Esophagus muscularis mucosa (tissue), 4 donors: ENCODE measurements at regions not wholly inside any gene's neighbourhood (a gene's known extent, or its start where the extent isn't known, plus 50 kb on each side); places are given as distances from the start of the nearest gene placed in this dataset.

Experiments used
- DNase-seq: peaks from one replicate; pipeline ENCODE4 v3.0.0-alpha.2; 2017; ENCODE audit errors: extremely low spot score
- H3K27ac ChIP-seq, 4 donors: fragments of 200-600 bp; sonication (generic); replicated peaks in 1 of 4; 1 replicate in 3 of 4; 2 replicates in 1 of 4; pipeline ENCODE4 v1.5.1; 2016 to 2019; ENCODE audit warnings: mild to moderate bottlenecking in 1 of 4
- H3K27me3 ChIP-seq, 4 donors: fragments of 200-600 bp; sonication (generic); one replicate each; pipeline versions ENCODE4 v1.5.1 to v1.6.0; 2016 to 2019
- H3K36me3 ChIP-seq, 4 donors: fragments of 200-600 bp; sonication (generic); one replicate each; pipeline ENCODE4 v1.5.1; 2016 to 2019
- H3K4me1 ChIP-seq, 4 donors: fragments of 200-600 bp; sonication (generic); one replicate each; pipeline ENCODE4 v1.5.1; 2016 to 2019
- H3K4me3 ChIP-seq, 4 donors: fragments of 200-600 bp; sonication (generic); 1 replicate in 2 of 4; 2 replicates in 2 of 4; pipeline ENCODE4 v1.5.1; 2016 to 2019; ENCODE audit warnings: mild to moderate bottlenecking in 4 of 4, moderate library complexity in 1 of 4
- H3K9me3 ChIP-seq, 4 donors: fragments of 200-600 bp; sonication (generic); 1 replicate in 3 of 4; 2 replicates in 1 of 4; pipeline ENCODE4 v1.5.1; 2016 to 2019
- EP300 ChIP-seq: sonication (generic); formaldehyde crosslinking; IDR thresholded peaks from one replicate; pipeline ENCODE4 v1.6.1; 2017; ENCODE audit warnings: antibody characterized with exemption
- POLR2A ChIP-seq: fragments of 450-650 bp; IDR thresholded peaks from one replicate; pipeline ENCODE4 v1.6.1; 2017; ENCODE audit warnings: antibody characterized with exemption, moderate library complexity, mild to moderate bottlenecking, low read depth
- POLR2AphosphoS5 ChIP-seq, 2 donors: sonication (generic); formaldehyde crosslinking; IDR thresholded peaks; one replicate each; pipeline ENCODE4 v1.6.1; 2017; ENCODE audit warnings: antibody characterized with exemption in 2 of 2
- WGBS: methylation state at CpG from one replicate; pipeline ENCODE4 v1.1.5; 2018; 5-methylcytosine and 5-hydroxymethylcytosine counted together
- intact Hi-C: fragments of 100-400 bp; cut with DNase I; formaldehyde crosslinking; loops from one replicate; pipeline ENCODE4 v1.15.1; 2023
- TF ChIP-seq, protein P1 (sequence below), 3 experiments: fragments of 200-600 bp in 2 of 3; fragments of 450-650 bp in 1 of 3; sonication (generic) in 2 of 3; IDR thresholded peaks; one replicate each; pipeline ENCODE4 v1.5.1; 2017 to 2019; ENCODE audit warnings: antibody characterized with exemption in 3 of 3, mild to moderate bottlenecking in 2 of 3, moderate library complexity in 1 of 3

- Histone ChIP-seq H3K27me3 (no peaks in the 10 kb centered on the region), H3K27ac (no peak overlapping the region), H3K4me1 (no peaks in the 10 kb centered on the region), H3K9me3 (no peaks in the 10 kb centered on the region), H3K36me3 (no peaks in the 10 kb centered on the region), H3K4me3 (no peak overlapping the region)
- intact Hi-C loops, result no loop called here
- DNase-seq, result no peak
- TF ChIP-seq, protein P1, sequence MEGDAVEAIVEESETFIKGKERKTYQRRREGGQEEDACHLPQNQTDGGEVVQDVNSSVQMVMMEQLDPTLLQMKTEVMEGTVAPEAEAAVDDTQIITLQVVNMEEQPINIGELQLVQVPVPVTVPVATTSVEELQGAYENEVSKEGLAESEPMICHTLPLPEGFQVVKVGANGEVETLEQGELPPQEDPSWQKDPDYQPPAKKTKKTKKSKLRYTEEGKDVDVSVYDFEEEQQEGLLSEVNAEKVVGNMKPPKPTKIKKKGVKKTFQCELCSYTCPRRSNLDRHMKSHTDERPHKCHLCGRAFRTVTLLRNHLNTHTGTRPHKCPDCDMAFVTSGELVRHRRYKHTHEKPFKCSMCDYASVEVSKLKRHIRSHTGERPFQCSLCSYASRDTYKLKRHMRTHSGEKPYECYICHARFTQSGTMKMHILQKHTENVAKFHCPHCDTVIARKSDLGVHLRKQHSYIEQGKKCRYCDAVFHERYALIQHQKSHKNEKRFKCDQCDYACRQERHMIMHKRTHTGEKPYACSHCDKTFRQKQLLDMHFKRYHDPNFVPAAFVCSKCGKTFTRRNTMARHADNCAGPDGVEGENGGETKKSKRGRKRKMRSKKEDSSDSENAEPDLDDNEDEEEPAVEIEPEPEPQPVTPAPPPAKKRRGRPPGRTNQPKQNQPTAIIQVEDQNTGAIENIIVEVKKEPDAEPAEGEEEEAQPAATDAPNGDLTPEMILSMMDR (IDR thresholded peaks at IDR 0.05), result no peak
- TF ChIP-seq POLR2AphosphoS5 (IDR thresholded peaks at IDR 0.05), result no peak
- no peak for TF ChIP-seq POLR2A
- no peak for TF ChIP-seq EP300
- WGBS, result 79% methylated on average over 2 of the region's 2 CpGs
Measured at GRCh38 chr2:114185501-114185900, 256.9 kb upstream of the DPP10 start.

GRCh38 chr2:114192362-114192761 lies 250.1 kb upstream of the DPP10 start:
- Histone ChIP-seq H3K27ac (no peak overlapping the region), H3K4me1 (no peaks in the 10 kb centered on the region), H3K9me3 (no peaks in the 10 kb centered on the region), H3K27me3 (no peaks in the 10 kb centered on the region), H3K4me3 (no peak overlapping the region), H3K36me3 (no peaks in the 10 kb centered on the region)
- DNase-seq, result no peak
- intact Hi-C loops, result no loop called here
- 71% methylated on average over 5 of the region's 5 CpGs for WGBS
- no peak for TF ChIP-seq POLR2AphosphoS5 (IDR thresholded peaks at IDR 0.05)
- TF ChIP-seq, protein P1 (IDR thresholded peaks at IDR 0.05), result no peak
- TF ChIP-seq EP300, result no peak
- no peak for TF ChIP-seq POLR2A

GRCh38 chr2:114201781-114202180 lies 240.7 kb upstream of the DPP10 start:
- intact Hi-C loops, result no loop called here
- H3K4me1 ChIP-seq, result no peaks in the 10 kb centered on the region
- H3K27me3 ChIP-seq, result no peaks in the 10 kb centered on the region
- TF ChIP-seq, protein P1 (IDR thresholded peaks at IDR 0.05), result no peak
- TF ChIP-seq POLR2AphosphoS5 (IDR thresholded peaks at IDR 0.05) (no peak), POLR2A (no peak), EP300 (no peak)
- H3K4me3 ChIP-seq, result no peak overlapping the region
- no peaks in the 10 kb centered on the region for H3K36me3 ChIP-seq
- WGBS, result 77% methylated on average over 3 of the region's 3 CpGs
- no peak overlapping the region for H3K27ac ChIP-seq
- no peaks in the 10 kb centered on the region for H3K9me3 ChIP-seq
- DNase-seq, result no peak

- 51% methylated on average over 1 of the region's 1 CpG for WGBS
- intact Hi-C loops, result no loop called here
- Histone ChIP-seq H3K4me3 (no peak overlapping the region), H3K4me1 (no peaks in the 10 kb centered on the region), H3K27me3 (peaks cover 0 to 6% (median 0%) of the 10 kb centered on the region in 4 donors), H3K36me3 (no peaks in the 10 kb centered on the region), H3K9me3 (no peaks in the 10 kb centered on the region), H3K27ac (no peak overlapping the region)
- TF ChIP-seq EP300, result no peak
- TF ChIP-seq POLR2A, result no peak
- TF ChIP-seq, protein P1 (IDR thresholded peaks at IDR 0.05), result no peak
- DNase-seq, result no peak
Measured at GRCh38 chr2:114203679-114204078, 238.8 kb upstream of the DPP10 start.

DNA sequence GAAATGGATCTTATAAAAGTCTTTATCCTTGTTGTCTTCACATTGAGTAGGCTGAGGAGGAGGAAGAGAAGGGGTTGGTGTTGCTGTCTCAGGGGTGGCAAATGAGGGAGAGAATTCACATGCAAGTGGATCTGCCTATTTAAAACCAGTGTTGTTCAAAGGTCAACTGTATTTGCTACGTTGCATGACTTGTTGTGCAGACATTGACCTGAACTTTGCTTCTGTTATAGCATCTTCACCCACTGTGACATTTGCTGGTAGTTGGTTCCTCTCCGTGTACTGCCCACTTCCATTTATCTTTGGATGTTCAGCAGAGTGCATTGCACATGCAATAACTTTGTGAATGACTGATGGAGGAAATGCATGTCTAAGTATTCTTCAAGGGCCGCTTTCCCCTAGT lies 228.6 kb upstream of the DPP10 start:
- 73% methylated on average over 3 of the region's 3 CpGs for WGBS
- Histone ChIP-seq H3K27ac (no peak overlapping the region), H3K27me3 (peaks cover 0 to 6% (median 0%) of the 10 kb centered on the region in 4 donors), H3K9me3 (no peaks in the 10 kb centered on the region), H3K4me3 (no peak overlapping the region), H3K4me1 (no peaks in the 10 kb centered on the region), H3K36me3 (no peaks in the 10 kb centered on the region)
- no peak for DNase-seq
- TF ChIP-seq POLR2A, result no peak
- TF ChIP-seq, protein P1 (IDR thresholded peaks at IDR 0.05), result no peak
- no peak for TF ChIP-seq EP300
- no peak for TF ChIP-seq POLR2AphosphoS5 (IDR thresholded peaks at IDR 0.05)
- intact Hi-C loops, result no loop called here
